HG03460 (cell line): ENCODE measurements at regions not wholly inside any gene's neighbourhood (a gene's known extent, or its start where the extent isn't known, plus 50 kb on each side); places are given as distances from the start of the nearest gene placed in this dataset.

Experiments
- ATAC-seq: cut with Tn5 transposase; IDR thresholded peaks from one replicate; pipeline ENCODE4 v1.9.1; 2021; ENCODE audit not compliant: unreplicated experiment

DNA sequence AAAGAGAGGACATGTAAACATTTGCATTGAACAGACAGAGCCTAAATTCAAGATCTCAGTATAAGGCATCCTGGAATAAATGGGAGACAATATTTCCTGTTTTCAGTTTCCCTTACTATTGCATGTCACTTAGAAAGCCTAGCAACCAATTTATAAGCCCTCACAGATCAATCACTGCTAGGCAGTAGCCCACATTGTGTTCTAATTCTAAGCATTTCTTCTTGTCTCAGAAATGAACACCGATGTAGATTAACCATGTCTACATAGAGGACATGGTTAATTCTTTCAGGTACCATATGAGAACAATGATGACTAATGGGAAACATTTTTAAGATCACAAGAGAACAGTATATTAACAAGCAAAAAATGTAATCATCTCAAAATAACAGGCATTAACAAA is 79.6 kb upstream of the HMHB1 start:
- no peak for ATAC-seq

DNA sequence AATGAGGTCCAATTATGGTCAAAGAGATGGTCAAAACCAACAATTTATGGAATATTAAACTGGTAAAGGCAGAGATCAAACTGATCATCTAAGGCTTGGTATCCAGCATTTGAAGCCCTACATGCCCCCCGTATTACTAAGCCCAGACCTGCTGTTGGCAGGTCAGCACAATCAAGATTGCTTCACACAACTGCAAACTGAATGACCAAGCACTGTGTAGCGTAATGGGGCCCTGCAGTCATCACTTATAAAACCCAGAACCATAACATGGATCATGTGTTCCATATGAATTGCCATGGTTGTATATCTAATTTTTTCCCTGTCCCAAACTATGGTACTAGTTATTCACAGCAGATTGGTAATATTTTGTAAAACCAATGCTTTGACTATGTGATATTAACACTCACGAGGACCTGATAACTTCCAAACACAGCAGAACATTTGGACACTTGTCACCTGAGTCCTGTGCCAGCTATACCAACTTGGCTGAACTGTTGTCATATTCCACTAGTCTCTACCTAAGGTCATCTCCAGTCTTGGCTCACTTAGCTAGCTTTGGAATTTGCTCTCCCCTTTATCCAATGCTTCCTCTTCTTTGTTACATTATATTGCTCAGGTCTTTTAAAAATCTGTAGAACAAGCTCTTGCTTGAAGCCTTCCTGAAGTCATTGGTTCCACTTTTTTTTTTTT is 81.7 kb upstream of the HMHB1 start:
- no peak for ATAC-seq

DNA sequence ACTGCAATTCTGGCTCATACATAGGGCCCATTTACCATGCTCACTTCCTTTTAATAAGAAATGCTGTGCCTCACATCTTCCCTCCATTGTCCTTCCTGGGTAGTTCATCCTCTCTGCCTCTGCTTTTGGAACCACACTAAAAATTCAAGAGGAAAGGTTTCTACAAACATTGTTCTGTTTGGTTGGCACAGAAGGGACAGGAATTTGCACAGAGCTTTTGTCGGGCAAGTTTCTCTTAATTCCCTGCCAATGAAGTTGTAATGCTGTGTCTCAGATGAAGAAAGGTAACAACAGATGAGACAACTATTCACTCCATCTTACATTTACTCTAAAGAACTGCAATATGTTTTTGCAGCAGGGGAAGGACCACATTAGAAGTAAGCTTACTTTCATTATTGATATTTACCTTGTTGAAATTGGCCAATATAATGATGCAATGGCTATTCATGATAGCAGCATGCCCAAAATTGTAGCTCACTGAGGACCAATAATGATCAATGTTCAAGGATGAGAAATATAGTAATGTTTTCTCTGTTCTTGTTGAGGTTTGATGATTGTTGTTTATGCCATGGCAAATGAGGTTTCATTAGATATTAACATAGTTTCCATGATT is 82.5 kb upstream of the HMHB1 start:
- ATAC-seq = no peak

DNA sequence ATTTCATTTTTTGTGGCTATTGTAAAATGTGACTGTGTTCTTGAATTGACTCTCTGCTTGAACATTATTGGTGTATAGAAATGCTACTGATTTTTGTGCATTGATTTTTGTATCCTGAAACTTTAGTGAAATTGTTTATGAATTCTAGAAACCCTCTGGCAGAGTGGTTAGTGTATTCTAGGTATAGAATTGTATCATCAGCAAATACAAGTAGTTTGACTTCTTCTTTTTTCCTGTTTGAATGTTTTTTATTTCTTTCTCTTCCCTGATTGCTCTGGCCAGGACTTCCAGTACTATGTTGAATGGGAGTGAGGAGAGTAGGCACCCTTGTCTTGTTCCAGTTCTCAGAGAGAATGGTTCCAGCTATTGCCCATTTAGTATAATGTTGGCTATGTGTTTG is 88.8 kb upstream of the HMHB1 start:
- no peak for ATAC-seq

DNA sequence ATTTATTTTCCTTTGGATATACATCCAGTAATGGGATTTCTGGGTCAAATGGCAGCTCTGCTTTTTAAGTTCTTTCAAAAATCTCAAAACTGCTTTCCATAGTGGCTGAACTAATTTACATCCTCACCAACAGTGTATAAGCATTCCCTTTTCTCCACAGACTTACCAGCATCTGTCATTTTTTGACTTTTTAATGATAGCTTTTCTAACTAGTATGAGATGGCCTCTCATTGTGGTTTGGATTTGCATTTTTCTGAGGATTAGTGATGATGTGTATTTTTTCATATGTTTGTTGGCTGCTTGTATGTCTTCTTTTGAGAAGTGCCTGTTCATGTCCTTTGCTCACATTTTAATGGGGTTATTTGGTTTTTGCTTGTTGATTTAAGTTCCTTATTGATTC is 90.0 kb upstream of the HMHB1 start:
- no peak for ATAC-seq

DNA sequence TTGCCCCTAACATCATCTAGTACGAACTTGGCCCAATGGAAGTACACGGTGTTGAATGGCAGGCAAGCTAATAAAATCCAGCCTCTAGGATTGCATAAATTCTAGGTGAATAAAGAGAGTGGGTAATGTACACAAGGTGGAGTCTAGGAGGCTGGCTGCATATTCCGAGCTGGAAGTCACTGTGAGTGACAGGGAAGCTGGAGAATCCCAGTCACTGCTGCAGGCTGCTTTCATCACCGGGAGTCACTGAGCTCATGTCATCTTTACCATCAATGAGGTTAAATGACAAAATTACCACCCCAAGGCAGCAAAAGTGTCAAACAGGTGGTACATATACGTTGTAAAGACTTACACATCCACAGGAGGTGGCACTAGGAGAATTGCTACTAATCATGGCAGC is 91.3 kb upstream of the HMHB1 start:
- ATAC-seq = no peak

DNA sequence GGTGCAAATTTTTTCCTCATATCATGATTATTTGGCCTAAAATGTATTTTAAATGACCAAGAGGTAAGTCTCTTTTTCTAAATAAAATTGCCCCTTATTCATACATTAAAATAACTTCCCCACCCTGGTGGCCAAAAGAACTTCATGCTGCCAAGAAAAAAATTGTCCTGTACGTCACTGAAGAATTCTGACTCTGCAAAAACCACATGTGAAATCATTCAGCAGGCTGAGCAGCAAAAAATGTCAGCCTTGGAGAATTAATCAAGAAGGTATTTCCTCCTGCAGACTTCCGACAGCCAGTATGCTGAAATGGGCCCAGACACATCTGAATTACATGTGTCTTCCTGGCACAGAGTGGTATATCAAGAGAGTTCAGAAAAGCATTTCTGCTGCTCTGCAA is 94.6 kb upstream of the HMHB1 start:
- no peak for ATAC-seq

DNA sequence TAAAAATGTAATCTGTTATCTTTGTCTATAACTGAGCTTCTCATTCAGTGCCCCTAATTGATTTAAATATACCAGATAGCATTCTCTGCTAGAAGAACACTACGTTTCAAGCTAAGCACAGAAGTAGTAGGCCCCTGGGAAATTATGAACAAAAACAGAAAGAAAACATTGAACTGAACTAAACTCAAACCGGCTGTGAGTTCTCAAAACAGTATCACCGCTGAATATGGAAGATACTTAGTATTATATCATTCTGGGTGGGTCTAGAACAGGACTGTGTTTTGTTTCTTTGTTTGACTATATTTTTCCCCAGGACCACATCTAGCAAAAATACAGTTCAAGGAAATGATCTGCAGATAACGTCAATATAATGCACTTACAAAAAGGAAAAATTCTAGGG is 95.1 kb upstream of the HMHB1 start:
- ATAC-seq = no peak

DNA sequence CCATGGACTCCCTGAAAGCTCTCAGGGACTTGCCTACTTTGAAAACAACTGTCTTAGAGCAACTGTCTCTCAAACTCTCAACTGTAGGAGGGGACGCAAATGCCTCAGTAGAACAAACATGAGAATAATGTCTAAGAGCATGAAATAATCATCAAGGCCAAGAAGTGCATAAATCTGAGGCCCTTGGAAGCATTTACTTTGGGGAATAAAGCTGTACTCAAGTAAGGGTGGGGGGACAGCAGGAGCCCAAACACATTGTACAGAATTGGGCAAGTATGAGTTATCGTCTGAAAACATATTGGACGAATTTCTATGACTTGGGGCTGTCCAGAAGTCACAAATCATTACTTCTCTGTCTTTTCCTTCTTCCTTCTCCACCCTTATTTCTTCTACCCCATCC is 96.3 kb upstream of the HMHB1 start:
- no peak for ATAC-seq

DNA sequence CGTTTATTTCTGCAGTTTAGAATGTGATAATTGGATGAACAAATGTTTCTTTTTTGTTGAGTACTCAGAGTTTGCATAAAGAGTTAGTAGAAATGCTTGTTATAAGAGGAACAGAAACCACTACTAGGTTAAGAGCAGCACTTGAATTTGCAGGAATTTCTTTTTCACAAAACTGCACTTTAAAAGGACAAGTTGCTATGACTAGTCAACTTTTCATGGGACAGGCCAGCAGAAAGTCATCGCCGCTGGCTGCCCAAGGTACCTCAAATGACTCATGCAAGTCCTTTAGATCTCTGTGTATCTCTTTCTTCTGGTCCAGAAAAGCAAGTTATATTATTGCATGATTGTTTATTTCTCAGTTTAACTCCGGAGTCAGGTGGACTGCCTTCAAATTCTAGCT is 97.3 kb upstream of the HMHB1 start:
- ATAC-seq = no peak

DNA sequence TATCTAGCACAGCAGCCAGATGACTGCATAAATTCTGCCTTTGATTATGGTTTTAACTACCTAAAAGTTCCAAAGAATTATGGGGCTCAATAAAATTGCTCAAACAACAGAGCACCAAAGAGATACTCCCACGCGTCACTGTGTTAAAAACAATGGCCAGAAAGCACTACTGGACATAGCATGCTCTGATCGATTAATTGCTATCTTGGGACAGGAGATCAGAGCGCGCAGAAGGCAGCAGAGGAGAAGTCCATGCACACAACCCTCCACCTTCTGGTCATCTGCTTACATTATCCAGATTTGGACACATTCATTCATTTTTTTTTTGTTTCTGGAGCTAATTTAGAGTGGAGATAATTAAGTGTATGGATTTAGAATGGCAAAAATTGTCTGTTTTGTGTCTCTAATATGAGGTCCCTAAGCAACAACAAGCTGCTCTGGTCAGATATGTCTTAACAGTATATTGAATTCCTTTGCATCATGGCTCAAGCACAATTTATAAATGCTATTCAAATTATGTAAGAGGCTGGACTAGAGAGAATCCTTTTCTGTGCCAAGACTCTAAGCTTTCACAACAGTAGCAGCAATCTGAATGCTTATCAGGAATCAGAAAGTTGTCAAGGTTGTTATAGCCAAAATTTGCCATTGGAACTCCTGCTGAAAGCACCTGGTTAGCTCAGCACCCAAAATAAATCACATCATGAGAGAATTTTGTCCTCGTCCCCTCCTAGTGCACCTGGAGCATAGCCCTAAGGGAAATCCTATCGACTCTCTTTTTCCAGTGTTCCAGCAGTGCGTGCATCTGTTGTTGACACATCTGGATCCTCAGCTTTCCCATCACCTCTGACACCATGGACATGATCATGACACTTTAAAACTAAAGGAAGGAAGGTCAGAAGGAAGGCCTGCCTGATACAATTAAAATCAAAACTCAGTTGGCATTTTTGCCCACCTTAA is 98.6 kb upstream of the HMHB1 start:
- ATAC-seq = no peak

DNA sequence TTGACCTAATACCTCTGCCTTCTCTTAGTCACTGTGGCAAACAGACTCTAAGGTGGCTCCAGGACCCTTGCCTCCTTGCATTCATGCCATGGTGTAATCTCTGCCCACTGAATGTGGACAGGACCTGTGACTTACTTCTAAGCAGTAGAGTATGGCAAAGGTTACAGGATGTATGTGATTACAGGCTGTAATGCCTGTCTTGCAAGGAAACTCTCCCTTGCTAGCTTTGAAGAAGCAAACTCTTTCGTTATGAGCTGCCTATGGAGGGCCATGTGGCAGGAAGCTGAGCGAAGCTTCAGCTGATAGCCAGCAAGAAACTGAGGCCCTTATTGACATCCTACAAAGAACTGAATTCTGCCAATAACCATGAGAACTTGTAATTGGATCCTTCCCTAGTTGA is 103.3 kb upstream of the HMHB1 start:
- no peak for ATAC-seq

DNA sequence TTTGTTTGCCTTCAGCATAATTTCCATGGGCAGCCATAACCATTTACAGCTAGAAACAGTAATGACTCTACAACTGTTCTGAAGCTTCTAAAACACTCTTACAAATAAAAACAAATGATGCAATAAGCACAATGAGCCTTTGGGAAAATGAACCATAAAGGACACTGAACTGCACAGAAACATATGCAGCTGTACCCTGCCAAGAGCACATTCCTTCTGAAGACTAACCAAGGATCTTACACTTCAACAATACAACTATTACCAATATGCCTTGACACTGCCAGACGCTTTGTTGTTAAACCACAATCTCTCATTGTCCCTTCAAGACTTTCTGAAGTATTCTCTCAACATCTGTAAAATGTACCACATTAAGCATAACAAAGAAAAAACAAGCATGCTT is 104.2 kb upstream of the HMHB1 start:
- ATAC-seq = no peak

DNA sequence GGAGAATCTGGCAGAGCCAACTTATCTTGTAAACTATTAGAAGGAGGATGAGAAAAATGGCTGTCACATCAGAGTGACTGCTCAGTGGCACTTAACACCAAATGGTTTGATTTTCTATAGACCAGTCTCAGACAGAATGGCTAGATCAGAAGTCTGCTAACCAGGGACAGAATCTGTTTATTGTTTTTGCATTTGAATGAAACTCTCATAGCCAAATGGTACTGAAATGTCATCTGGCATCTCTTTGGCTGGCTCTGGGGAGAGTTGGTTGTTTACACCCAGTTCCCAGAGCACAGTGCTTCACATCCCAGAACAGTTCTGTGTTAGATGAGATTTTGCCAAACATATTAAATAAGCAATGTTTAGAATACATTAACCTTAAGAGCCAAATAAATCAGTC is 106.6 kb upstream of the HMHB1 start:
- no peak for ATAC-seq

DNA sequence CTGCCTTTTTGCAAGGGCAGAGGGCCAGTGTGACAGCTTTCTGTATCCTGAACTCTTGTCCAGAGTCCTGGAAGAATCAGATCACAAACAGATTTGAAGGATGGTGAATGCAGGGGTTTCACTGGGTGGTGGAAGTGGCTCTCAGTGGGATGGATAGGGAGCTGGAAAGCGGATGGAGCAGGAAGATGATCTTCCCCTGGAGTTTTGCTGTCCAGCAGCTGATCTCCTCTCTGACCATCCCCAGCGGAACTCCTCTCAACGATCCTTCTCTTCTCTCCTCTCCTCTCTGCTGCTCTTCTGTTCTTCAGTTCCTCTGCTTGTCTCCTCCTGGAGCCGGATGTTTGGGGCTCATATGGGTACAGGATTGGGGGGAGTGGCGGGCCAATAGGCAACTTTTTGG is 108.3 kb upstream of the HMHB1 start:
- ATAC-seq = no peak

DNA sequence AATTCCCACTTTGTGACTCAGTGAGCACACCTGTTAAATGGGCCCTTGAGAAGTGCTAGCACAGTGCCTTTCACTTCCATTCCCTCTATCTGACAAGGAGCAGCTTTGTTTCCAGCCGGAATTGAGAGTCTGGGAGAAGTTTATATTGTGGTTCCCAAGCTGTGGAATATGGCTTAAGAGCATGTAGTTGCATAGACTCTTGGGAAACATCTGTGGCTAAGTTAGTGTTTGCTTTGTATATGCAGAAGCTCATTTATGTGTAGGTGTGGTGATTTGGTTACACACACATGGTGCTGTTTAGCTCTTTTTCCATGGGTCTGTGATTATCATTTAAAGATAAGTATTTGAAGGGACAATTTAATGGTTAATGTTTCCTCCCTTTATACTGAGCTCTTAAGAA is 110.5 kb upstream of the HMHB1 start:
- no peak for ATAC-seq

DNA sequence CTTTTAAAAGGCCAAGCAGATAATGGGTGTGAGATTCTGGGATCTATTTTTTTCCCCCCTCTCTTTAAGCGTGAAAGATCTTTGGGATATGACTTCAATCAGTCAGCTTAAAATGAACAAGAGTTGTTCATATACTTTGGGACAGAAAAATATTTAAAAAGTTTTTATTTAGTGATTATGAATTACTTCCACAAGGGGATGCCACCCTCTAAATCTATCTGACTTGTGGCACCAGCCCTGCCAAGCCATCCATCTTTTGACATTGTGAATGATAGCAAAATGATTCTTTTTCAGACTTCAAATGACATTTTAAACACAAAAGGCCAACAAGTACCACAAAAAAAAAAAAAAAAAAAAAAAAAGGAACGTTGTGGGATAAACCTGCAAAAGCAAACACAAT is 111.0 kb upstream of the HMHB1 start:
- ATAC-seq = no peak

DNA sequence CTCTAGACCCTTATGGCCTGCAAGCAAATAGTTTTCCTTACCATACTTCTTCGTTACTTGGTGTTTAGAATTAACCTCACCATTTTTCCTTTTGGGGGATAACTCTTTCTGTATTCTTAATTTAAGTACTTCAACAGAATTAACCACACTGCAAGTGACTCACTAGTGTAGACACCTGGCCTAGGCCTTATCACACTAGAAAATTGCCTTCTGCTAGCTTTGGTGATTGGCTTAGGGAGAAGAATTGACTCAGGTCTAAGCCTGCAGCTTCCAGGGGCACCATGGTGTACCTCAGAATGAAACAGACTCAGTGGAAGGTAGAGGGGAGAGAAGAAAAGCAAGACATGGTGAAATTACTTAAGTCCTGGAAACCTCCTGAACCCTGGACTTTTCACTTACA is 112.8 kb upstream of the HMHB1 start:
- no peak for ATAC-seq

DNA sequence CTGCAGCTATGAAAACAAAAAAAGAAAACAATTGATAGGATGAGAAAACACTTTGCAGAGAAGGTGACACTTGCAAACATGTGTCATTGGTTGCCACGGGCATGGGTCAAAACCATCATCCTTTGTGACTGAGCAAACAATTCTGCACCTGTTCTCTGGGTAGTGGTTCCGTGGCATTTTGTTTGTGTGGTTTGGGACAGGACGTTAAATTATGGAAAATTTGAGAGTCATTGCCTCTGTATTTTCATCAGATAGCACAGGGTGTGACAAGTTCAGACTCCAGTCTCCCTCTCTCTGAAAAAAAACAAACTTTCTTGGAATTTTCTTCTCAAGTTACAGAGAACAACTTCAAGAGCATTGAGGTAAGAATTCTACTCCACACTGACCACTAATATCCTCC is 113.4 kb upstream of the HMHB1 start:
- ATAC-seq = no peak

DNA sequence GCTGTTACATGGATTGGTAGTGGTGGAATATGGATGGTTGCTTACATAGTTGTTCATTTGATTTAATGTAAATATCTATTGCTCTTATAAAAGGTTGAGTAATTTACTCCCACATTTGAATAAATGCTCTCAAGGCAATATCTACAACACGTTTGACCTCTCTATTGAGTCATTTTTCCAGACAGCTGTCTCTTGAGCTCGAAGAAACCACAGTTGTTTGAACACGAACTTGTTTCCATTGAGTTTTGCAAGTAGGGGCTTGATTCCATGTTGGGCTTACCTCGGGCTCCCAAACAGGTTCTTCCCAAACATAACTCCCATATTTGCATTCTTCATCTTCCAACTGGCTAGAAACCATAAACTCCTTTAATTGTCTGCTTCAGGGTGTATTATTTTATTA is 115.0 kb upstream of the HMHB1 start:
- no peak for ATAC-seq

DNA sequence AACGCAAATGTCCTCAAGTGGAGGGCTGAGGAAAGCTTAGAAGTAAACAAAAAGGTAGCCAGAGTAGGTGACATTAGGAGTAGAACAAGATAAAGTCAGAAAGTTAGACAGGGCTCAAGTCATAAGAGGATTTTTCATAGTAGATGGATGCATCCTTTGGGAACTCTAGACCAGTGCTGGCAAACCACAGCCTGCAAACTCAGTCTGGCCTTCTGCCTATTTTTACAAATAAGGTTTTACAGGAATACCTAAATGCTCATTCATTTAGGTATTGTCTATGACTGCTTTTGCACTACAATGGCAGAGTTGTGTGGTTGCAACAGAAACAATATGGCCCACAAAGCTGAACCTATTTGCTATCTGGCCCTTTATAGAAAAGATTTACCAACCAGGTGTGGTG is 116.0 kb upstream of the HMHB1 start:
- no peak for ATAC-seq

DNA sequence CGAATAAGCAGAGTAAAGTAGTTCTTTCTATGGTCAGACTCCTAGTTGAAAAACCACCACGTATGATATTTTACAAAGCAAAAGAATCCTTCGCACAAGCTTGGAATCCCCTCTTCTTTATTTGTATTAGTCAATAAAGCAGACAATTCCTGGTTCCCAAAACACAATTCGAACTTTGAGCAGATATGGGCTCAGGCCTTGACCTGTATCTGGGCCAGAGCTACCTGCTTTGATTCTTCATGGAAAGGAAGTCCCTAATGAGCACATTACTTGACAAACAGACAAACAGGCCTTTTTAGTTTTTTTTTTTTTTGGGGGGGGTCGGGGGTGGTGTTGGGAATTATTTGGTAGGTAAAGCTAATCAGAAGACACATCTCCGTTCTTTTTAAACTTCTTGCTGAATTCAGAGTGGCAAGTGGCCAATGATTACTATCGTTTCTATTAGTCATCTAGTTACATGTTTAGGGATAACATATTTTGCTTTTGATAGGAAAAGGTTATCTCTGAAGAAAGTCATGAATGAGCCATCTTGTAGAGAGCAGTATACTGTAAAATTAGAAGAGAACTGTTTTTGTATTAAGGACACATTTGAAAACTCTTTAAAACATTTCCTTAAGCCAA is 116.6 kb upstream of the HMHB1 start:
- ATAC-seq = no peak
